ENCODE measurements at regions not wholly inside any gene's neighbourhood (a gene's known extent, or its start where the extent isn't known, plus 50 kb on each side); places are given as distances from the start of the nearest gene placed in this dataset.

GRCh38 chr5:101687349-101687985, 608.6 kb downstream of the SLCO4C1 start:
- DNase-seq (ENCODE audit: low read depth) = no peak
- H3K4me3 ChIP-seq (ENCODE audit: low read depth, low read length) = no peak overlapping the region
- TF ChIP-seq, protein P1, sequence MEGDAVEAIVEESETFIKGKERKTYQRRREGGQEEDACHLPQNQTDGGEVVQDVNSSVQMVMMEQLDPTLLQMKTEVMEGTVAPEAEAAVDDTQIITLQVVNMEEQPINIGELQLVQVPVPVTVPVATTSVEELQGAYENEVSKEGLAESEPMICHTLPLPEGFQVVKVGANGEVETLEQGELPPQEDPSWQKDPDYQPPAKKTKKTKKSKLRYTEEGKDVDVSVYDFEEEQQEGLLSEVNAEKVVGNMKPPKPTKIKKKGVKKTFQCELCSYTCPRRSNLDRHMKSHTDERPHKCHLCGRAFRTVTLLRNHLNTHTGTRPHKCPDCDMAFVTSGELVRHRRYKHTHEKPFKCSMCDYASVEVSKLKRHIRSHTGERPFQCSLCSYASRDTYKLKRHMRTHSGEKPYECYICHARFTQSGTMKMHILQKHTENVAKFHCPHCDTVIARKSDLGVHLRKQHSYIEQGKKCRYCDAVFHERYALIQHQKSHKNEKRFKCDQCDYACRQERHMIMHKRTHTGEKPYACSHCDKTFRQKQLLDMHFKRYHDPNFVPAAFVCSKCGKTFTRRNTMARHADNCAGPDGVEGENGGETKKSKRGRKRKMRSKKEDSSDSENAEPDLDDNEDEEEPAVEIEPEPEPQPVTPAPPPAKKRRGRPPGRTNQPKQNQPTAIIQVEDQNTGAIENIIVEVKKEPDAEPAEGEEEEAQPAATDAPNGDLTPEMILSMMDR (conservative IDR thresholded peaks at IDR 0.05; ENCODE audit: low read depth, low read length) = no peak

DNA sequence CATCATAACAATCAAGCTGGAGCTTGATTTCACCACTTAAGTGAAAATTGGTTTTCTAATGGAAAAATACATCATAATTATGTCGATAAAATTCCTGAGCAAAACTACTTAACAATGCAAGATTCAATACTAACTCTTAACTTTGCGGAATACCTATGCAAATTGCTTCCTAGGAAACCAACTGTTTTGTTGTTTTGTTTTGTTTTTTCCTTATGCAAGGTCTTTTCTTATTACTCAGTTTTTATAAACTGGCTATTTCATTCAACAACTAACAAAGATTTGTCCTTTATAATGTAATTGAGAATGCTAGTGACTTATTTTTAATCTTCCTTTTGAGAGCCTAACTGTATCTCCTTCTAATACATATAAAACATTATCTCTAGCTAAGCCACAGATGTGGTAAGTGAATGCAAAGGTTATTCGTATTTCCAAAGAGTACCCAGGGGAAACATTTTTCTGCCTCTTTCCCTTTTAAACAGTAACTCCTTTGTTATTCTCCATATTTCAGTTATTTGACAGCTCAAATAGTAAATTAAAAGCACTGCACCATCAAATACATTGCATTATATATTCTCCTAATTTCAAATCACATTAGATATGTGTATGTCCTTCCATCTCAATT, 609.4 kb downstream of the SLCO4C1 start:
- no peak for DNase-seq (ENCODE audit: low read depth)
- TF ChIP-seq, protein P1 (conservative IDR thresholded peaks at IDR 0.05; ENCODE audit: low read depth, low read length) = no peak
- no peak overlapping the region for H3K4me3 ChIP-seq (ENCODE audit: low read depth, low read length)

- H3K4me3 ChIP-seq (ENCODE audit: low read depth, low read length) = no peak overlapping the region
- TF ChIP-seq, protein P1 (conservative IDR thresholded peaks at IDR 0.05; ENCODE audit: low read depth, low read length) = no peak
- DNase-seq (ENCODE audit: low read depth) = peak; percentile 7
These were observed 616.3 kb downstream of the SLCO4C1 start for GRCh38 chr5:101679816-101680215.

GRCh38 chr5:101678481-101679193, 617.4 kb downstream of the SLCO4C1 start:
- DNase-seq (ENCODE audit: low read depth) = peak; percentile 69
- TF ChIP-seq, protein P1 (conservative IDR thresholded peaks at IDR 0.05; ENCODE audit: low read depth, low read length) = peak; percentile 96
- no peak overlapping the region for H3K4me3 ChIP-seq (ENCODE audit: low read depth, low read length)

DNA sequence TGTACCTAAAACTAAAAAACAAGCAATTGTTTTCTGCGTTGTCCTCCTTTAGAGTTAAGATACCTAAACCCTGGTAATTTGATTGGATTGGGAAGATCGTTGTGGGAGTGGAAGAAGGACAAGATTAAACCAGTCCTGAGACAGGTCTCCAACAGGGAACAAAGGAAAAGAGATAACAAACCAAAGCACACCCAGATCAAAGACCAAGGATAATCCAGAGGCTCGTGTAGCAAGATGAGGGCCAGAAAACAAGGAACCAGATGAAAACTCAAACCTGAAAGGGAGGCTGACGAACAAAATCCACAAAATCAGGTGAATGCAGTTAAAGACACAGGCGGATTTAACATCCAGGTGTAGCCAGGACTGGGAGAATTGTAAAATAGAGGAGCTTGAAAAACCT, 618.1 kb downstream of the SLCO4C1 start:
- no peak for DNase-seq (ENCODE audit: low read depth)
- no peak overlapping the region for H3K4me3 ChIP-seq (ENCODE audit: low read depth, low read length)
- TF ChIP-seq, protein P1 (conservative IDR thresholded peaks at IDR 0.05; ENCODE audit: low read depth, low read length) = no peak

GRCh38 chr5:101676646-101677045, 619.4 kb downstream of the SLCO4C1 start:
- DNase-seq (ENCODE audit: low read depth) = no peak
- TF ChIP-seq, protein P1 (conservative IDR thresholded peaks at IDR 0.05; ENCODE audit: low read depth, low read length) = no peak
- H3K4me3 ChIP-seq (ENCODE audit: low read depth, low read length) = no peak overlapping the region
